NCI-H2171 (cell line): ENCODE measurements at regions not wholly inside any gene's neighbourhood (a gene's known extent, or its start where the extent isn't known, plus 50 kb on each side); places are given as distances from the start of the nearest gene placed in this dataset.
"Not testable (repeated sequence)": the region's sequence is repeated elsewhere in the genome, so short reads cannot be mapped to it uniquely, and the experiment has no call there.

Experiments used
- DNase-seq: peaks from one replicate; lab custom pipeline; 2025; lab: John Stamatoyannopoulos, UW

DNA sequence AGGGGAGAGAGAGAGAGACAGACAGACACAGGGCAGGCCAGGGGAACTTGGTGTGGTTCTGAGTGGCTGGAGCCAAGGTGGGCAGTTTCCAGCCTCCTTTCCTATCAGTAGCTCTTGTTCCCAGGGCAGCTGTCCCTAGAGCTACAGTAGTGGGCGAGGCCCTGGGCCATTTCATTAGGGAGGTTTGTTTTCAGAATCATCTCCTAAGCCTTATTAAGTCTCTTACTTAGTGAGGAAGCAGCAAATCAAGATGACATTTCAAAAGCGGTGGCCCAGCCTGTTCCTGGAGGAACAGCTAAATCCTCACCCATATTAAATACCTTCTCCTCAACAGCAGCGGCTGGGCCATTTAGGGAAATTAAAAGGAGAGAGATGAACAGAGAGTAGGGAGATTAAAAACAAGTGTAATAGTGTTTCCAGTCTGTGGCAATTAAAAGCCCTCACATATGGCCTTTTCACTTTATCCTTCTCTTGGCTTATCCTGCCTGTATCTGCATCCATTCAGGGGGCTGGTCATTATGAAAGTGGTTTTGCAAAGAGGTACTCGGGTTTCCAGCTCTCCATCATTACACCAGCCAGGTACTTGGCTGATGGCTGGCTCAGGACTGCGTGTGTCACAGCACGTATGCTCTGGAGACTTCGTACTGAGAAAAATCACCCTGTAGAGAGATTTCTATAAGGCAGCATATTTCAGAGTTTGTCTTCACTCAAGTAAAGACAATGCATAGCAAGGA is 91.9 kb upstream of the PRR23C start:
- DNase-seq = no peak

GRCh38 chr3:139140553-139140952 is 95.9 kb upstream of the PRR23C start:
- no peak for DNase-seq

DNA sequence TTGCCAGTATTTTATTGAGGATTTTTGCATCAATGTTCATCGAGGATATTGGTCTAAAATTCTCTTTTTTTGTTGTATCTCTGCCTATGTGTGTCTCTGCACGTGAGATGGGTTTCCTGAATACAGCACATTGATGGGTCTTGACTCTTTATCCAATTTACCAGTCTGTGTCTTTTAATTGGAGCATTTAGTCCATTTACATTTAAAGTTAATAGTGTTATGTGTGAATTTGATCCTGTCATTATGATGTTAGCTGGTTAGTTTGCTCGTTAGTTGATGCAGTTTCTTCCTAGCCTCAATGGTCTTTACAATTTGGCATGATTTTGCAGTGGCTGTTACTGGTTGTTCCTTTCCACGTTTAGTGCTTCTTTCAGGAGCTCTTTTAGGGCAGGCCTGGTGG is 101.3 kb upstream of the PRR23C start:
- DNase-seq = not testable (repeated sequence)

DNA sequence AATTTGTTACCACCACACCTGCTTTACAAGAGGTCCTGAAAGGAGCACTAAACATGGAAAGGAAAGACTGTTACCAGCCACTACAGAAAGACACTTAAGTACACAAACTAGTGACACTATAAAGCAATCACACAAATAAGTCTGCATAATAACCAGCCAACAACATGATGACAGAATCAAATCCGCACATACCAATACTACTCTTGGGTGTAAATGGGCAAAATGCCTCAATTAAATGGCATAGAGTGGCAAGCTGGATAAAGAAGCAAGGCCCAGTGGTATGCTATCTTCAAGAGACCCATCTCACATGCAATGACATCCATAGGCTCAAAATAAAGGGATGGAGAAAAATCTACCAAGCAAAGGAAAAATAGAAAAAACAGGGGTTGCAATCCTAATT is 106.8 kb upstream of the PRR23C start:
- DNase-seq = no peak

DNA sequence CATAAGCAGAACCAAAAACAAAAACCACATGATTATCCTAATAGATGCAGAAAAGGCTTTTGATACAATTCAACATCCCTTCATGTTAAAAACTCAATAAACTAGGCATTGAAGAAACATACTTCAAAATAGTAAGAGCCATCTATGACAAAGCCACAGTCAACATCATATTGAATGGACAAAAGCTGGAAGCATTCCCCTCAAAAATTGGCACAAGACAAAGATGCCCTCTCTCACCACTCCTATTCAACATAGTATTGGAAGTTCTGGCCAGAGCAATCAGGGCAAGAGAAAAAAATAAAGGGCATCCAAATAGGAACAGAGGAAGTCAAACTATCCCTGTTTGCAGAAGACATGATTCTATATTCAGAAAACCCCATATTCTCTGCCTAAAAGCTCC is 108.7 kb upstream of the PRR23C start:
- DNase-seq = not testable (repeated sequence)

DNA sequence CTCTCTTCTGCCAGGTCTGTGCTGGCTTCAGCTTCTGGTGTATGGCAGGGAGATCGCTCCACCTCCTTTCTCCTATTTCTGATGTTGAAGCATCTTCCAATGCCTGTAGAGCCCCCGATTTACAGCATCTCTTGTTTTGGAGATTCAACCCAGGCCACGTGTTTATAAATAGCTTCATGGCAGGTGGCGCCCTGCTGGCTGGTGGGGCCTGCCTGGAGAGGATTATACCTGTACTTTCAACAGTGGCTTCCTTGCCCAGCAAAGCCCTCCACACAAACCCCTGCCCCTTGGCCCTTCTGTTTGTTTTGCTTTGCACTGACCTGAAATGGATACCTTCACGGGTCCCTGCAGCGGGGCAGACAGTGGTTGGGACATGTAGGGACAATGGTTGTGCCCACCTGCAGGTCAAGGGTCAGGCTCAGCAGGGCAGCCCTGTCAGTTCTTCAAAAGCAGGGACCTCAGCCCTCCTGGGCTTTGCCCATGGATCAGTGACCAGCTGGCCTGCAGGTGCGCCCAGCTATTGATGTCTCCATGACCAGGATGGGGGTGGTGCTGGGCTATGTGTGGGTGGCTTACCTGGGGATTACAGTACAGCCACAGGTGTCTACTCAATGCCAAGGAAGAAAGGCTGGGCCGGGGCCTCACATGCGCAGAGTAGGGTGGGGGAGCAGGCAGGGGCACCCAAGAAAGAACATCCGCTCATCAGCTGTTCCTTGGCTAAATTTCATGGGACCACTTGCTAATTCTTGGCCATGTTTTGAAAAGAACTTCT is 112.7 kb upstream of the PRR23C start:
- no peak for DNase-seq

DNA sequence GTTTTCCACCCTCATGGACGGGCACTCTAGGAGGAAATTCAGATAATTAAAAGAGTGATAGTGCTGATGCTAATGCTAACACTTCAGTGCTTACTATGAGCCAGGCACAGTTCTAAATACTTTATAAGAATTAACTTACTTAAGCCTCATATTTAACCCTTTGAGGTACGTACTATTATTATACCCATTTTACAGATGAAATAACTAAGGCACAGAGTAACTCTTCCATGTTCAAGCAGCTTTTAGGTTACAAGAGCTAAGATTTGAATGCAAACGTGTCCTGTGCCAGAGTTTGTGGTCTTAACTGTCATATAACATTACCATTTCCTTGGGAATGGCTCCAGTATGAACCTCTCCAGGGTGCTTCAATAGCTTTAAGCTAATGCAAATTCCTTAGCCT is 114.7 kb upstream of the PRR23C start:
- DNase-seq = no peak

DNA sequence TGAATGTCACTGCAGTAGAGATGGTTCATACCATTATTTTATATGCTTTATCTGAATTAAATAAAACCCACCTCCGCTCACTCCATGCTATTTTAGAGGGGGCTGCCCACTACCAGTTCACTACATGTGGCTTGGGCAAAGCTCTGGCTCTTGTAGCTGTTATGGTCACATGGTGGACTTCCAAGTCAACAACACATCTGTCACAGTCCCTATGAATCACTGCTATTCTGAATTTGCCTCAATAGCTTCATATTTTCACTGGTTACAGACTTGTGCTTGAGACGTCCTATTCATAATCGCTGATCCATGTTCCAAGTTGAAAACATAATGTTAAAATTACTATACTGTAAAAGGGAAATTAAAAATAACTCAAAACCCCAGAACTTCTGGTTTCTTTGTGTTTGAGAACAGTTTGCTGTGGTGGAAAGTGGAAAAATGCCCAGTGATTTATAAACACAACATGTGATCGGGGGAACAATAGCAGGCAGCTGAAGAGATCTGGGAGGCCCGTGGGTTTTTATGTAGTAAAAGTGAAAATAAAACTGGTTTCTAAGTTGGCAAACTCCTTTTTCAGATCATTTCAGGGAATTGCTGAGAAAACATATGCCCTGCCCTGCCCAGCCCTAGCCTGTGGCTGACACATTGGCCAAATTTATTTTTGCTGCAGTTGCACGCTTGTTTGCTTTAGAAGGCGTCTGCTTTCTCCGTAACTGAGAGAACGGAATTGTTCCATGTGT is 128.8 kb upstream of the PRR23C start:
- DNase-seq = no peak

DNA sequence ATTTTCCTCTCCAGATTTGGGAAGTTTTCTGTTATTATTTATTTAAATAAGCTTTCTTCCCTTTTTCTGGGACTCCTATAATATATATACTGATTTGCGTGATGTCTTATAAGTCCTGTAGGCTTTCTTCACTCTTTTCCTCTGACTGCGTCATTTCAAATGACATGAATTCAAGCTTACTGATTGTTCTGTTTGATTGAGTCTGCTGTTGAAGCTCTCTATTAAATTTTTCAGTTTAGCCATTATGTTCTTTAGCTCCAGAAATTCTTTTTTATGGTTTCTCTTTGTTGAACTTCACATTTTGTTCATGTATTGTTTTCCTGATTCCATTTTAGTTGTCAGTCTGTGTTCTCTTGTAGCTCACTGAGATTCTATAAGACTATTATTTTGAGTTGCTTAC is 135.8 kb upstream of the PRR23C start:
- DNase-seq = no peak

DNA sequence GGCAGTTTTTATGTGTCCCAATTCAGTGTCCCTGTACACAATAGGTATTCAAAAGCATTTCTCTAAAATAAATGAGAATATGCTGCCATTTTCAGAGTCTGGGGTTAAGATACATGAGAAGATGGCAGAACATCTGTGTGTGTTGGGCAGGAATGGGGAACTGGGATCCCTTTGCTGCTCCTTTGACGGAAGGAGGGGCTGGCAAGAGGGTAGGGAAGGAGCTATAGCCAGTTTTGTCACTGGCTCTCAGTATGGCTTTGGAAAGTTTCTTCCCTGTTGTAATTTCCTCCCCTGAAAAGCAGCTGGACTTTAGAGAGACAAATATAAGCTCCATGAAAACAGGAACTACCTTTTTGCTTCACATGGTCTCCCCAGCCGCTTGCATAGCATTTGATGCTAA is 137.5 kb upstream of the PRR23C start:
- no peak for DNase-seq

DNA sequence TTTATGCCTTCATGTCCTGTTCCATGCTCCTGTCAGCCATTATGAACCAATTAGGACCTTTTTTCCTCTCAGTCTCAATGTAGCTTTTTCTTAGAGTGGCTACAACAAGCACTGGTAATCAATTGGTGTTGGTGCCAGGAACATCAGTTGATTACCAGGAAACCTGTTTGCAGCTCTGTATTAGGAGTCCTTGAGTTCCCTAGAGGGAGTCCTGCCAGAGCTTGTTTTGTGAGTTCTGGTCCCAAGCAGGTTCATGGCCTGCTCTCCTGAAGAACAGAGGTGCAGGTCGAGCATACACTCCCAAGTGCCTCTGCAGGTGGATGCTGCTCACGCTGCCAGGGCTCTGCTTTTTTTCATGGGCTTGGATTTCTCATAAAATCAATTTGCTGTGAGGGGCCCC is 137.9 kb upstream of the PRR23C start:
- DNase-seq = no peak

- DNase-seq = no peak
These were observed 140.8 kb upstream of the PRR23C start for GRCh38 chr3:139185527-139185926.

DNA sequence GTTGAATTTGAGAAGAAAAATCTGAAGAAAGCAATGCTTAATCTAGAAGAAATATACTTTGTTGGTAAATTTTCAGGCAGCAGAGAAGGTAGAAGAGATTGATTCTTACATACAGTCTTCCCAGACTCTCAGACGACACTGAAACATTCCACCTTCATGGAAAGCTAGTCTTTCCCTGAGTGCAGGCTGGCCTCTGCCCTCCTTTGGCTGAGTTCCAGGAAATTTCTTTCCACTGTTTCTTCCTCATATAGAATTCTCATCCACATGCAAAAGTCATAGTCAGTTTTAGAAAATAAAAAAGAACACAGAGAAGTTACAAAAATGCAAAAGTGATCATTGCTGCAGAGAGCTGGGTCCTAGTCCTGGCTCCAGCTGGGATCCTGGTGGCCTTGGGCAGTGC is 142.5 kb upstream of the PRR23C start:
- no peak for DNase-seq

GRCh38 chr3:139187648-139188047 is 143.0 kb upstream of the PRR23C start:
- DNase-seq = no peak

- no peak for DNase-seq
These were observed 145.3 kb upstream of the PRR23C start for GRCh38 chr3:139189943-139190342.

DNA sequence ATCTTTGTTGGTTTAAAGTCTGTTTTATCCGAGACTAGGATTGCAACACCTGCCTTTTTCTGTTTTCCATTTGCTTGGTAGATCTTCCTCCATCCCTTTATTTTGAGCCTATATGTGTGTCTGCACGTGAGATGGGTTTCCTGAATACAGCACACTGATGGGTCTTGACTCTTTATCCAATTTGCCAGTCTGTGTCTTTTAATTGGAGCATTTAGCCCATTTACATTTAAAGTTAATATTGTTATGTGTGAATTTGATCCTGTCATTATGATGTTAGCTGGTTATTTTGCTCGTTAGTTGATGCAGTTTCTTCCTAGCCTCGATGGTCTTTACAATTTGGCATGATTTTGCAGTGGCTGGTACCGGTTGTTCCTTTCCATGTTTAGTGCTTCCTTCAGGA is 149.4 kb upstream of the MRPS22 start:
- not testable (repeated sequence) for DNase-seq

- not testable (repeated sequence) for DNase-seq
These were observed 147.7 kb upstream of the MRPS22 start for GRCh38 chr3:139196146-139196545.

- no peak for DNase-seq
These were observed 146.6 kb upstream of the MRPS22 start for GRCh38 chr3:139197251-139197650.

DNA sequence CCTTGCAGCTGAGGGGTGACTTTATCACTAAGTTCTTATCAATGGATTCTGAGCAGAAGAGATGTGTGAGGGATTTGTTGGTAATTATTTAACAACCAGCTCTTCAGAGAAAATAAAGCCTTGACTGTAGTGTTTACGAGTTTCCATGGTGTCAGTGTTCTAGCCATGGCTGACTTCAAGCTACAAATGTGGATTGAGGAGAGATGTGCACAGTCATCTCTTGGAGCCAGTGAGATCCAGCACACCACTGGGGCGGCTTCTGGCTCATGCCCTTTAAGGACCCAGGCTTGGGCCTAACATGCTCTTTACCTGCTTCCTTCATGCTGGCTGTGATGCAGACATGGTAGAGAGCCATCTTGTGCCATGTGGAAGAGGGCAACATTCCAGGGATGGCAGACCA is 145.6 kb upstream of the MRPS22 start:
- no peak for DNase-seq

DNA sequence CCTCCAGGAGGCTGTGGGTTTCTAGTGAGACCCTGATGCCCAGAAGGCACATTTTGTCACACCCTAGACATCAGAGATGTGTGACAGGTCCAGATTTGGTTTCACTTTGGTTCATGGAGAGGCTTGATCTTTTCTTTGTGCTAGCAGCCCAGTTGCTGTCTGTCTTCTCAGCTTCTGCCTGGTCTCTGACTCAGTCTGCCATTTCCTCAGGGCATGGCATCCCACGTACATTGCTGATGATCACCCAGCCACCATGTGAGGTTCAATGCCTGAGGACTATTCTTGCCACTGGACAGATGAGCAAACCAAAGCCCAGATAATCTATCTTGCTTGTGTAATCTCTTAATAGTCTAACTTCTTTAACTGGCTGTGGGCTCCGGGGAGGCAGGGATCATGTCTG is 144.9 kb upstream of the MRPS22 start:
- no peak for DNase-seq

DNA sequence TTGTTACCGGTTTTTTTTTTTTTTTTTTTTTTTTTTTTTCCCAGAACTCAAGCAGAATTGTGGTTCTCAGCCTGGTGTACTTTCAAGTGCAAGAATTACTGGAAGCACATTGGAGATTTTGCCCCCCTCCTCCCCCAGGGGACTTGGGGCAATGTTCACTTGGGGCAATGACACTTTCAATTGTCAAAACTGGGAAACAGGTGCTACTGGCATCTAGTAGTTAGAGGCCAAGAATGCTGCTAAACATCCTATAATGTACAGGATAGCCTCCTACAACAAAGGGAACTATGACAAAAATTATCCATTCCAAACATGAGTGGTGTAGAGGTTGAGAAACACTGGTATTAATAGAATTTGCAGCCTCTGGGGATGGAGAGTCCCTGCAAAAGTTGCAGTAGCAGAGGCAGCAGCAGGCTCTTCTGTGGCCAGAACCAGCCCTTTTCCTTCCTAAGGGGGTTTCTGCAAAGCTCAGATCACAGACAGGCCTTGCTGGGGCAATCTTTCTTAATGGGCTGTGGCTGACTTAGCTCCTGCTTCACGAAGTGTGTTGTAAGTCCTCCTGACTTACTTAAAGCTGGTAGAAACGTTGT is 144.3 kb upstream of the MRPS22 start:
- no peak for DNase-seq

- DNase-seq = no peak
These were observed 142.2 kb upstream of the MRPS22 start for GRCh38 chr3:139201446-139202225.
